ENCODE measurements at regions not wholly inside any gene's neighbourhood (a gene's known extent, or its start where the extent isn't known, plus 50 kb on each side); places are given as distances from the start of the nearest gene placed in this dataset.
"Not testable (repeated sequence)": the region's sequence is repeated elsewhere in the genome, so short reads cannot be mapped to it uniquely, and the experiment has no call there.

DNA sequence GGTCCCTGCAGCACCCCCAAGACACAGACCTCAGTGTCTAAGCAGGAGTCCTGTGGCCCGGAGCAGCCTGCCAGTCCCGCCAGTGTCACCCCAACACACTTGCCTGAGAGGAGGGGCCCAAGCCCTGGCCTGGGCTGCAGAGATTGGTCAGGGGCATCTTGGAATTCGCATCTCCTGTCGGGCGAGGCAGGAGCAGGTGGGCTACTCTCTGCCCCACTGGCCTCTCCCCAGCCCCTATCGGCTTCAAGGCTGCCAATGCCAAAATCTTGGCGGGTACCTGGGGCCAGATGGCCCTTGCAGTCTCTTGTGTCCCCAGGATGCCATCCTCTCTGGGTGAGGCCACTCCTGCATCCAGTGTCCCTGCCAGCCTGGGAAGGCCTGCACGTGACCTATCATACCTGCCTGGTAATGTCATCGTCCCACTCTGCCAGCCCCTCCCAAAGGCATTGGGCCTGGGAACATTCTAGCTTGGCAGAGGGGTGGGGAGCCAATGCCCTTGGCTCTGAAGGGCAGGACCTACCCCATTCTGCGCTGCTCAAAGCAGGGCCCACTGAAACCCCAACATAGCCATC, 304.6 kb downstream of the CCDC74A start:
- H3K9ac ChIP-seq (ENCODE audit: low read length in 5 of 5); H3K27ac ChIP-seq (ENCODE audit: low read depth, low read length); H3K4me1 ChIP-seq (ENCODE audit: control insufficient read depth in 5 of 5, insufficient read depth in 5 of 5, low read length in 5 of 5); H3K36me3 ChIP-seq (ENCODE audit: control insufficient read depth in 5 of 5, insufficient read depth in 5 of 5, low read length in 5 of 5); H3K4me3 ChIP-seq (ENCODE audit: low read depth in 1 of 5, low read length in 5 of 5); H3K9me3 ChIP-seq (ENCODE audit: control insufficient read depth in 5 of 5, low read length in 5 of 5); H3K27me3 ChIP-seq (ENCODE audit: control insufficient read depth in 5 of 5, insufficient read depth in 4 of 5, low read length in 5 of 5): not testable (repeated sequence)

DNA sequence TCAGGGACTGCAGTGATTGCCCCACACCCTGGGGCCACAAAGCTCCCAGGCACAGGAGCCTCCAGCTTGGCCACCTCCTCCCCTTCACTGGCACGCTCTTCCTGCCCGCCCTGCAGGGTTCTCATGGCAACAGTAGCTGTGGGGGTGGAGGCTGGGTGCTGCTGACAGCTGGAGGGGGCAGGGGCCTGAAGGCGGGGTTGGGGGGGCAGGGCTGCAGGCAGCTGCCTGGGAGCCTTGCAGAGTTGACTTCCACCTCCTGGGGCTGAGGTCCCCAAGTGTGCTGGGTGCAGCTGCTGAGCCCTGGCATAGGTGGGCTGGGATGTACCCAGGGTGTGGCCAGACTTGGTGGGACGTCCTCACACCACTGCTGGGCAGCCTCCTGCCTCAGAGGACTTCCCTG, 305.2 kb downstream of the CCDC74A start:
- H3K27me3 ChIP-seq (ENCODE audit: control insufficient read depth in 5 of 5, insufficient read depth in 4 of 5, low read length in 5 of 5) = not testable (repeated sequence)

DNA sequence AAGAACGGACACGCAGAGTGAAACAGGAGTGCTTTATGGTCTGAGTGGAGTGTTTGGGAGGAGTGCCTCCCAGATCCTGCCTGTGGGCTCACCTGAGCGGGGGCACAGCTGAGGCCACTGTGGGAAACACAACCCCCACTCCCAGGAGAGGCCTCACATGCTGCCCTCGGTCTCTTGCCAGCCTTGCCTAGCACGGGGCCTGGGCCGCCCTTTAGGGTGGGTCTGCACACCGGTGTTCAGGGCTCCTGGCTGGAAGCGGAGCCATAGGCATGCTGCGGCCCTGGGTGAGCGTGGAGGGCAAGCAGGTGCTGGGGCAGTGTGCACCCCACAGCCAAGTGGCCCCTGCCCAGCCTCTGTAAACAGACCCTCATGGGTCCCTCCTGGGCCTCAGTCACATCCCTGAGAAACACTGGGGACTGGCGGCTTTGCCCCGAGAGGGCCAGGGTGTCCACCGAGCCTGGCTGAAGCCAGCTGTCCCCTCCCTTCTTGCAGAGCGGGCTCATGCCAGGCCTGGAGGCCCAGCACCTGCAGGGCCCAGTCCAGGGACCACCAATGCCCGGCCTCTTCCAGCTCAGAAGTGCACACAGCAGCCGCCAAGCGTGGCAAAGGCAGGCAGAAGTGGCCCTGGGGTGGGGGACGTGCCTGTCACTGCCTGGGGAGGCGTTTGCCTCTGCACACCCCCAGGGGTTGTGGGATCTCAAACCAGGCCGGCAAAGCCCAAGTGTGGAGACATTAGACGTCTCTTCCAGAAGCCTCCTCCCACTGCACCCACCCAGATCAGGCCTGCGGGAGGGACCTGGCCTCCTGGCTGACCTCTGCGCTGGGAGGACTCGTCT, 305.9 kb downstream of the CCDC74A start:
- not testable (repeated sequence) for H3K9me3 ChIP-seq (ENCODE audit: control insufficient read depth in 5 of 5, low read length in 5 of 5); H3K4me3 ChIP-seq (ENCODE audit: low read depth in 1 of 5, low read length in 5 of 5); H3K36me3 ChIP-seq (ENCODE audit: control insufficient read depth in 5 of 5, insufficient read depth in 5 of 5, low read length in 5 of 5); H3K27ac ChIP-seq (ENCODE audit: low read depth, low read length); H3K4me1 ChIP-seq (ENCODE audit: control insufficient read depth in 5 of 5, insufficient read depth in 5 of 5, low read length in 5 of 5); H3K27me3 ChIP-seq (ENCODE audit: control insufficient read depth in 5 of 5, insufficient read depth in 4 of 5, low read length in 5 of 5); H3K9ac ChIP-seq (ENCODE audit: low read length in 5 of 5)

More for the DNA sequence above, 305.2 kb downstream of the CCDC74A start:
- H3K27ac ChIP-seq (ENCODE audit: low read depth, low read length); H3K9ac ChIP-seq (ENCODE audit: low read length in 5 of 5); H3K9me3 ChIP-seq (ENCODE audit: control insufficient read depth in 5 of 5, low read length in 5 of 5); H3K4me3 ChIP-seq (ENCODE audit: low read depth in 1 of 5, low read length in 5 of 5); H3K36me3 ChIP-seq (ENCODE audit: control insufficient read depth in 5 of 5, insufficient read depth in 5 of 5, low read length in 5 of 5); H3K4me1 ChIP-seq (ENCODE audit: control insufficient read depth in 5 of 5, insufficient read depth in 5 of 5, low read length in 5 of 5): not testable (repeated sequence)

DNA sequence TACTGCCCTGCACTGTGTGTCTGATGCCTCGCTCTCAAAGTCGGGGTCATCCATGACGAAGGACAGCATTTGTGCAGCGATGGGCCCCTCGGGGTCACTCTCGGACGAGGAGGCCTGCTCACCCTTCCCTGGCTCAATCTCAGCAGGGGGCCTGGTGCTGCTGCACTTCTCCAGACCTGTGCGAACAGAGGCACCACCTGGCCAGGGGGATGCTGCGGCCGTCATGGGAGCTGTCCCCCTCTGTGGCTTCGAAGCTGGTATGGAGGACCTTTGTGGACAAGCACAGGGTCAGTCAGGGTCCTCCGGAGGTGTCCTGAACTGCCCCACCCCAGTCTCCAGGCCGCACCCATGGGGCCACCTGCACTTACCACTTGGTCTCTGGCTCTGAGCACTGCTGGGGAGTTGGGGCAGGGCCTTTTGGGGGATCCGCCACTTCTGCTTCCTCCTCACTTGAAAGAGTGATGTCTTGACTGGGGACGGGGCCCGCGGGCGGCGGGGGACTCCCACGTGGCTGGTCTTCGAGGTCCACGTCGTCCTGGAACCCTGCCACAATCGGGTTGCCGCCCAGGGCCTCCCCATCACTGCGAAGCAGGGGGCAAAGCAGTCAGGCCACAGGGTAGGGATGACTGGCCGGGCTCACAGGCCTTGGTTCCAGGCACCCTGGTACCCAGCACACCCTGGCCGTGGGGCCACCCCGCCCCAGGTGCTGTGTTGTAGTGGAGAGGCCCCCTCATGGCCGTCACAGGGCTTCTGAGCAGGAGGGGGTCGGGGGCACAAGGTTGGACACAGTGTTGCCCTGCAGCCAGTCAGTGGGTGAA, 306.7 kb downstream of the CCDC74A start:
- not testable (repeated sequence) for H3K27me3 ChIP-seq (ENCODE audit: control insufficient read depth in 5 of 5, insufficient read depth in 4 of 5, low read length in 5 of 5)

DNA sequence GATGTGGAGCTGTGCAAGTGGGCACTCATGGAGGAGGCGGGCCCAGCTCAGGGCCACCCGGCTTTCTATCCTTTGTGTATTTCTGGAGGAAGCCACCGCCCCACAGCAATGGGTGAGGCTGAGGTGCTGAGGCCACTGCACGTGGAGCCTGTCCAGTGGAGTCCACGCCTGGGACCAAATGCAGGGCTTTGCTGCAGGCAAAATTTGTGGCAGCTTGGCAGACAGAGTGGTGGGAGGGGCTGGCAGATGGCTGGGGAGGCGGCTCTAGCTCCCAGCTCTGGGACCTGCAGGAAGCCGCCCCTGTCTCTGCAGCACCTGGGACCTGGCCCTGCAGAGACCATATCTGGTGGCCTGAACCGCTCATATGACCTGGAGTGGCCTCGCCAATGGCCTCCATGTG, 307.3 kb downstream of the CCDC74A start:
- not testable (repeated sequence) for H3K36me3 ChIP-seq (ENCODE audit: control insufficient read depth in 5 of 5, insufficient read depth in 5 of 5, low read length in 5 of 5); H3K27ac ChIP-seq (ENCODE audit: low read depth, low read length); H3K9ac ChIP-seq (ENCODE audit: low read length in 5 of 5); H3K4me3 ChIP-seq (ENCODE audit: low read depth in 1 of 5, low read length in 5 of 5); H3K27me3 ChIP-seq (ENCODE audit: control insufficient read depth in 5 of 5, insufficient read depth in 4 of 5, low read length in 5 of 5); H3K9me3 ChIP-seq (ENCODE audit: control insufficient read depth in 5 of 5, low read length in 5 of 5); H3K4me1 ChIP-seq (ENCODE audit: control insufficient read depth in 5 of 5, insufficient read depth in 5 of 5, low read length in 5 of 5)

More for the DNA sequence above, 306.7 kb downstream of the CCDC74A start:
- H3K9me3 ChIP-seq (ENCODE audit: control insufficient read depth in 5 of 5, low read length in 5 of 5); H3K36me3 ChIP-seq (ENCODE audit: control insufficient read depth in 5 of 5, insufficient read depth in 5 of 5, low read length in 5 of 5); H3K4me3 ChIP-seq (ENCODE audit: low read depth in 1 of 5, low read length in 5 of 5); H3K27ac ChIP-seq (ENCODE audit: low read depth, low read length); H3K4me1 ChIP-seq (ENCODE audit: control insufficient read depth in 5 of 5, insufficient read depth in 5 of 5, low read length in 5 of 5); H3K9ac ChIP-seq (ENCODE audit: low read length in 5 of 5): not testable (repeated sequence)

DNA sequence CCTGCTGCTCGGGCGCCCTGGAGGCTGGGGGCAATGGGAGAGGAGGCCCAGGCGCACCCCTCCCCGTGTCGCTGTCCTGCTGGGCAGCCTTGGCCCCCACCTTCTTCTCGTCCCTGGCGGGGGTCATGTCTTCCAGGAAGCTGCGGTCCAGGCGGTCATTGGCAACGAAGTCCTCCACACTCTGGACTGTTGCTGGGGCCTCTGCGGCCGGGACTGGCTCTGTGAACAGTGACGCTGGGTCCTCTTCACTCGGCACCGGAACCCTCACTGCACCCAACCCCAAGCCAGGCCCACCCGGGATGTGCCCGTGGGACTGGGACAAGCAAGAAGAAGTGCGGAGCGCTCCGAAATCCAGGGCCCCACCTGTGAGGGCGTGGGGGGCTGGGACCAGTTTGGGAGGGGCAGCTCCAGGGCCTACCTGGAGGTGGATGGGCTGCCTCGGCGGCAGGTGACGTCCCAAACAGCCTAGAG, 308.0 kb downstream of the CCDC74A start:
- Histone ChIP-seq H3K9me3 (ENCODE audit: control insufficient read depth in 5 of 5, low read length in 5 of 5) (no peaks in the 10 kb centered on the region), H3K4me1 (ENCODE audit: control insufficient read depth in 5 of 5, insufficient read depth in 5 of 5, low read length in 5 of 5) (no peaks in the 10 kb centered on the region), H3K4me3 (ENCODE audit: low read depth in 1 of 5, low read length in 5 of 5) (no peak overlapping the region), H3K9ac (ENCODE audit: low read length in 5 of 5) (no peak overlapping the region), H3K27ac (ENCODE audit: low read depth, low read length) (no peak overlapping the region), H3K36me3 (ENCODE audit: control insufficient read depth in 5 of 5, insufficient read depth in 5 of 5, low read length in 5 of 5) (no peaks in the 10 kb centered on the region), H3K27me3 (ENCODE audit: control insufficient read depth in 5 of 5, insufficient read depth in 4 of 5, low read length in 5 of 5) (peaks cover 0 to 4% (median 0%) of the 10 kb centered on the region in 5 donors)

DNA sequence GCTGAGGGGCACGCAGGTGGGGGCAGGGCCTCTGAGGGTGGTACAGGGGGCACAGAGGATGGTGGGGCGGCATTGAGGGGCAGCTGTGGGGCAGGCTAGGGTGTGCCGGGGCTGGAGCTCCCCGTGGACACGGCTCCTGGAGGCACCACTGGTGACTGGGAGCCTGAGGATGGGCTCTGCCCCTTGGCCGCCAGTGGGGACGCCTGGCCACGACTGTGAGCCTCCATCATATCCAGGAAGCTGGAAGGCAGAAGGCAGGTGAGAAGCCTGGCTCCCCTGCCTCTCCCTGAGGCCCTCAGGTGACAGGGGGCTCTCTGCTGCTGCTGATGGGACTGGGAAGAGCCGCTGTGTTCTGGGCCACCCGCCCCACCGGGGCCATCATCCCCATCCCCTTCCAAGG, 308.4 kb downstream of the CCDC74A start:
- H3K4me3 ChIP-seq (ENCODE audit: low read depth in 1 of 5, low read length in 5 of 5); H3K9me3 ChIP-seq (ENCODE audit: control insufficient read depth in 5 of 5, low read length in 5 of 5); H3K9ac ChIP-seq (ENCODE audit: low read length in 5 of 5); H3K27me3 ChIP-seq (ENCODE audit: control insufficient read depth in 5 of 5, insufficient read depth in 4 of 5, low read length in 5 of 5); H3K27ac ChIP-seq (ENCODE audit: low read depth, low read length); H3K36me3 ChIP-seq (ENCODE audit: control insufficient read depth in 5 of 5, insufficient read depth in 5 of 5, low read length in 5 of 5); H3K4me1 ChIP-seq (ENCODE audit: control insufficient read depth in 5 of 5, insufficient read depth in 5 of 5, low read length in 5 of 5): not testable (repeated sequence)

DNA sequence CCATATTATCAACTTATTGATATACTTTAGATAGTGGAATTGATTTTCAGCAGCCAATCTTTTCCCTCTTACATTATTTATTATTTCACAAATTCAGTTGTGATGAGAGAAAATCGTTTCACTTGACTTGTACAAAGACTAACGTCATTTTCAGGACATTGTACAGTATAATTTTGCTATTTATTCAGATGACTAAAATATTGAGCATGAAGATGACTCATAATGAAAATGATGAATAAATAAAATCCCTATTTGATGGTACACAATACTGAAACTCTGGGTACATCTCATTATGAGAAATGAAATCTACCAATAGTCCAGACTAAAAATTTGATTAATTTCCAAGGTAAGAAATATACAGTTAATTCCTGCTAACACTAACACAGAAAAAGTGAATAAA, 316.4 kb downstream of the CCDC74A start:
- not testable (repeated sequence) for H3K4me3 ChIP-seq (ENCODE audit: low read depth in 1 of 5, low read length in 5 of 5); H3K27me3 ChIP-seq (ENCODE audit: control insufficient read depth in 5 of 5, insufficient read depth in 4 of 5, low read length in 5 of 5); H3K9me3 ChIP-seq (ENCODE audit: control insufficient read depth in 5 of 5, low read length in 5 of 5); H3K36me3 ChIP-seq (ENCODE audit: control insufficient read depth in 5 of 5, insufficient read depth in 5 of 5, low read length in 5 of 5); H3K4me1 ChIP-seq (ENCODE audit: control insufficient read depth in 5 of 5, insufficient read depth in 5 of 5, low read length in 5 of 5); H3K9ac ChIP-seq (ENCODE audit: low read length in 5 of 5); H3K27ac ChIP-seq (ENCODE audit: low read depth, low read length)

DNA sequence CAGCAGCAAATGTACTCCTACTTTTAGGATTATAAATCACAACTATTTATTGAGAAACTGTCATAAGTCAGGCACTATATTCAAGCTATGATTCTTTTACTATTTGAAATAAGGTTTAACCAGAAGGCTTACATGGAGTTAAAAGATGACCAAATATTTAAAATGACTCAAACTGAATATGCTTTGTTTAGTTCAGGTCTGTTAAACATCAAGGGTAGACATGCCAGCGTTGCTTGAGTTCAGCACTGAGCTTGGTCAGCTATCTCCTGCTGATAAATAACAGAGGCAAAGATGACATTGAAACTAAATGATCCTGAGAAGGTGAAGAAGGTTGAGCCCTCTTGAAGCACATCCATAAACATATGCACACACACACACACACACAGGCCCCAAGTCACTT, 305.6 kb downstream of the ANKRD30BL start:
- not testable (repeated sequence) for H3K9ac ChIP-seq (ENCODE audit: low read length in 5 of 5); H3K27ac ChIP-seq (ENCODE audit: low read depth, low read length); H3K9me3 ChIP-seq (ENCODE audit: control insufficient read depth in 5 of 5, low read length in 5 of 5); H3K4me1 ChIP-seq (ENCODE audit: control insufficient read depth in 5 of 5, insufficient read depth in 5 of 5, low read length in 5 of 5); H3K36me3 ChIP-seq (ENCODE audit: control insufficient read depth in 5 of 5, insufficient read depth in 5 of 5, low read length in 5 of 5); H3K4me3 ChIP-seq (ENCODE audit: low read depth in 1 of 5, low read length in 5 of 5); H3K27me3 ChIP-seq (ENCODE audit: control insufficient read depth in 5 of 5, insufficient read depth in 4 of 5, low read length in 5 of 5)

DNA sequence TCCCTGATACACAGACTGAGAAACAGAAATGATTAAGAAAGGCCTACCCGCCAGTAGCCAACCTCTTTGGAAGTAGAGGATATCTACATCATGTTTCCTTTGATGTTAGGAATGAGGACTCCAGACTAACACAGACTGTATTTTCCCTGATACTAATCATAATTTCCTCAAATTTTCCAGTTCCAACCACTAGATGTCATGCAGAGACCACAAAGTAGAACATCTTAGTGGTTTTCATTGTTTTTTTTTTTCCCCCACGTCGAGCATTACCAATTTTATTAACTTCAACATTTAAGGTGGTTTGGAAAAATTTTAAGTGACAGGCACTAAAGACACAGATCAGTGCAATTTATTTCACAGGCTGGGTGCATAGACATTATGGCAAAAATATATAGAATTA, 303.6 kb downstream of the ANKRD30BL start:
- not testable (repeated sequence) for H3K27ac ChIP-seq (ENCODE audit: low read depth, low read length); H3K27me3 ChIP-seq (ENCODE audit: control insufficient read depth in 5 of 5, insufficient read depth in 4 of 5, low read length in 5 of 5); H3K9ac ChIP-seq (ENCODE audit: low read length in 5 of 5); H3K36me3 ChIP-seq (ENCODE audit: control insufficient read depth in 5 of 5, insufficient read depth in 5 of 5, low read length in 5 of 5); H3K4me3 ChIP-seq (ENCODE audit: low read depth in 1 of 5, low read length in 5 of 5); H3K4me1 ChIP-seq (ENCODE audit: control insufficient read depth in 5 of 5, insufficient read depth in 5 of 5, low read length in 5 of 5); H3K9me3 ChIP-seq (ENCODE audit: control insufficient read depth in 5 of 5, low read length in 5 of 5)
